Cerebellar cortex (tissue), 1 donor: ENCODE measurements at regions not wholly inside any gene's neighbourhood (a gene's known extent, or its start where the extent isn't known, plus 50 kb on each side); places are given as distances from the start of the nearest gene placed in this dataset.

Experiments
- DNase-seq: peaks from one replicate; pipeline ENCODE4 v3.0.0-alpha.2; 2015; ENCODE audit warnings: low spot score

GRCh38 chr15:45743426-45744235 lies 108.8 kb downstream of the SQOR start:
- DNase-seq, result no peak

DNA sequence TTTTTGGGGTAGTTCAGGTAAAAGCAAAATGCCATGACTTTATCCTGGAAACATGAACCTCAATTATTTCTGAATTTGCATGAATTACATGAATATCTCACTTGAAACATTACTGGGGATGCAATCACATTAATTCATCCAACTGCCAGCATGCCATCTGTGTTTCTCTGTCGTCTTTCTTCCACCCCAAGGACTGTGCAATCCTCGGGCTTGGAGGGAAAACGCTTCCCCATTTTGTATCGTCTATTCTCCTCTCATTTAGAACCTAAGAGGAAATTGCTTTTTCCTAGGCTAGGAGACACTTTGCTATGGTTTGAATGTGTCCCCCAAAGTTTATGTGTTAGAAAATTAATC lies 109.4 kb downstream of the SQOR start:
- no peak for DNase-seq

GRCh38 chr15:45747426-45747825 lies 112.6 kb downstream of the SQOR start:
- no peak for DNase-seq

DNA sequence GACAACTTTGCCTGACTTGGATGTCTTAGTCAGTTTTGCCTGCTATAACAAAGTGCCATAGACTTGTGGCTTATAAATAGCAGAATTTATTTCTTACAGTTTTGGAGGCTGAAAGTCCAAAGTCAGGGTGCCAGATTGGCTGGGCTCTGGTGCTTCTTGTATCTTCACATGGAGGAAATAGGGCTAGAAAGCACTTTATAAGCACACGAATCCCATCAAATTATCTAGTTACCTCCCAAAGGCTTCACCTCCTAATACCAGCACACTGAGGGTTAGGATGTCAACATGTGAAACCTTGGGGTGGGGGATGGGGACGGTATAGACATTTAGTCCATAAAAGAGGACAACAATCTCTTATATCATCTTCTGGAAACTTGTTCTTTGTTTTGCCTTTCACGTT lies 116.8 kb downstream of the SQOR start:
- no peak for DNase-seq

GRCh38 chr15:45759936-45760335 lies 125.1 kb downstream of the SQOR start:
- no peak for DNase-seq

DNA sequence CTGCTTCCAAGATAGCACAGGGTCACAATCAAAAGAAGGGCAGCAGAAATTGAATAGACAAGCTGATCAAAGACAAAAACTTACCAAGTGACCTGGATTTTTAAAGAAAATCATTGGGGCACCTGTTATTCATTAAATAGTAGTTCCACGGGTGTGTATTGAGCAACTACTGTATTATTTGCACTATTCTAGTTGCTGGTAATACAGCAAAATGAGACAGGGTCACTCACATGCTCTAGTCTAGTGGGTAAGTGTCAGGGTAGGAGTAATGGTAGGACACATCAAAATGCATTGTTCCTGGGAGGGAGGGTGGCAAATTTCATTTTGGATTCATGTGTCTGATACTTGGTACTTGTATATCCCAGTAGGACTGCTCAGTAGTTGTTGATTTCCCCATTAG lies 127.9 kb downstream of the SQOR start:
- DNase-seq, result no peak

DNA sequence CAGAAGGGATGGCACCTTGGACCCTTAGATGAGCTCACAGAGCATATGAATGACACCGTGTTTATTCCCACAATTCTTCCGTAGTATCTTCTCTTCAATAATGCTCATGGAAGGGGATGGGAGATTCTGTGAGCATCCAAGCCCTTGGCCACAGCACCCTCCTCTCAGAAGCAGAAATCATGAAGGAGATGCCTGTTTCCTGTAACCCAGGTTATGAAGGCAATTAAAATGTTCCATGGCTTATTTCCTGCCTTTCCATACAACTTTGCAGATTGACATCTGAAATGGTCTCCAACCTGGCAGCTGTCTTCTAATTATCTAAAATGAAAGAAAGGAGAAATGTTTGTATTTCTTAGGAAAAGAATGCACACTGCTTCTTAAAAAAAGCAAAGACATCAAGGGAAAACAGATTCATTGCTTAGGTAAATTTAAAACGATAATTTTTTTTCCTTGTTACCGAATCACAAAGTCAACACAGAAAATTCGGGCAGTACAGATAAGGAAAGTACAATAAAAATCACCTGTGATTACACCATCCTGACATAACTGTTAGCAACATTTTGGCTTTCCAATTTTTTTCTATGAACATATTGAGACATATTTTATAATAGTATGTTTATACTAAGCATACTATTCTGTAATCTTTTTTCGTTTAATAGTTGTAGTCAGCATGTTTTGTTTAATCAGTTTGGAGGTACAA lies 128.5 kb downstream of the SQOR start:
- DNase-seq, result no peak

DNA sequence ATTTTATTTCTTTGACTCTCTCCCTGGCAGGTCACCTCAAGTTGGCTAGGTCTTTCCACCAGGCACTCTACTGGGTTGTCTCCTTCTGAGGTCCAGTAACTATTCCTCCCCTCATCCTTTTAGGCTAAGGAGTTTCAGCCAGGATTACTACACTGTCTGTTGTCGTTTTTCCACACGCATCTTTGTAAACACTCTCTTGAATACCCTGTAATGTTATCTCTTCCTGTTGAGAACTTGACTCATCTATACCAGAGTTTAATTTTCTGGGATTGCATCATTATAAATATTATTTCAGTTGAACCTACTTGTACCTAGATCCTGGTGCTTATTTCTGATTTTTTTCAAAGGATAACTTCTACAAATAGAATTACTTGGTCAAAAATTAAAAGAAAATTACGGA lies 138.3 kb downstream of the SQOR start:
- no peak for DNase-seq

GRCh38 chr15:45776772-45777171 lies 141.9 kb downstream of the SQOR start:
- DNase-seq, result no peak

DNA sequence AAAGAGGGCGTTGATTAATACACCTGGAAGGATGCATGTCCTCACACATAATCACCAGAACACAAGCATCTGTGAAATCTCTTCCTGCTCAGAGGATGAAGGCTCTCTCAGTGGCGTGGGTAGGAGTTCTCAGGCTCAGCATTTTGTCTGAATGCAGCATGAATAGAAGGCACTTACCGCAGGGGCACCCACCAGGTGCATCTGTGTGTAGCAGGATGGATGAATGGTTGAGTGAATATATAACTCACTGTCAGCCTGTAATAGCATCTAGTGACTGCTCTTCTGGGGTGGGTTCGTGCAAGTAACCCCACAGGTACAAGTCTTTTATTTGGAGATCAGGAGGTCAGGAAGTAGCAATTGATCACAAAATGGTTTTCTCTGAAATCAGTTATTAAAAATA lies 143.0 kb downstream of the SQOR start:
- no peak for DNase-seq

- no peak for DNase-seq
Observed at GRCh38 chr15:45780352-45780751, 145.5 kb downstream of the SQOR start.

DNA sequence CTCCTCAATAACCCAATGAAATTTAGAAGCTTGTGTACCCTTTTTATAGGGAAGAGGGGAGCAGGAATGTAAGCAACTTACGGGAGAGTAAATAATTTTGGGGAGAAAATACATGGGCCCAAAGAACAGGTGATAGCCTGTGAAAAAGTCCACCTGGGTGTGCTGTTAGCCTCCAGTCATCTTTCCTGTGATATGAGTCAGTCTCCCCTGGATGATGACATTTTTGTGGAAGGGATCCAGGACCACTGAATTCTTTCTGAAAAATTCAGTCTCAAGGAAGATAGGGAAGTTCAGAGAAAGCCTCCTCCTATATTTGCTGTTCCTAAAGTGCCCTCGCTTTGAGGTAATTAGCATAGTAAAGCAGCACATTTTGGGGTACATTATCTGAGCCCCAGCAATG lies 149.8 kb downstream of the SQOR start:
- DNase-seq, result no peak

- DNase-seq, result no peak
Observed at GRCh38 chr15:45785897-45786296, 151.1 kb downstream of the SQOR start.

DNA sequence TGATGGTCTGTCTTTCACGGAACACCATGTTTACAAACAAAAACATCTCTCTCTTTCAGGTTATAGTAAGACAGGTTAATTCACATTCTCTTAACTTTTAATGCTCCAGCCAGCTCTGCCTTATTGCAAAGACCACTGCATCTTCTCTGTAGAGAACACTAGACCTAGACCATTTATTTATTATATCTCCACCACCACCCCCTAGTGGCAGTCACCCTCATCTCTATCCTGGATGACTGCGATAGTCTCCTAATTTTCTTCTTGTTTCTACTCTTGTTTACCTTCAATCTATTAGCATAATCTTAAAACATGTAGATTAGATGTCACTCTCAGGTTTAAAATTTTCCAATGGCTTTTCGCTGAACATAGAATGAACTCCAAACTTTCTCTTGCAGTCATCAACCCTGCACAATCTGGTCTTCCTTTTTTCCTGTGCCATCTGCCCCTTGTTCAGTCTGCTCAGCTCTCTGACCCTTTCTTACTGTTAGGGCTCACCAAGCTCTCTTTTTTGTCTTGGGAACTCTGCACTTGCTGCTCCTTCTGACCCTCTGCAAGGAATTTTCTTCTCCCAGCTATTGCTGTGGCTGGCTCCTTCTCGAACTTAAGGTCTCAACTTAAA lies 155.6 kb downstream of the SQOR start:
- DNase-seq, result peak; percentile 13

DNA sequence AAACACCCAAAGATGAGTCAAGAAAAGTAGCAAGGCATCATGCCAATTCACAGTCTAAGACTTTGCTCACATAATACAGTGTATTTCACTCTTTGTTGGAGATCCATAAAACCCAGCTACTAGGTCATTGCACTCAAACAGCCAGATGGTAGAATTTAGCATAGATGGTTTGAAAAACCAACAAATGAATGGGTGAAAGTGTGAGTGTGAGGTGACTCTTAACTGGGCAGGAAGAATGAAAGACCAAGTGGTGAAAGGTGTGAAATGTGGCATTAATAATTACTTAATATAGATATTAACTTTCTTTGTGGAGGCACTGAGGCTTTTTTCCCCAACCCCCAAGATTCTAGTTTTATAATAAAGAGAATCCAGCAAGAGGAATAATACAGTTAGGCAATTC lies 159.5 kb downstream of the SQOR start:
- no peak for DNase-seq

DNA sequence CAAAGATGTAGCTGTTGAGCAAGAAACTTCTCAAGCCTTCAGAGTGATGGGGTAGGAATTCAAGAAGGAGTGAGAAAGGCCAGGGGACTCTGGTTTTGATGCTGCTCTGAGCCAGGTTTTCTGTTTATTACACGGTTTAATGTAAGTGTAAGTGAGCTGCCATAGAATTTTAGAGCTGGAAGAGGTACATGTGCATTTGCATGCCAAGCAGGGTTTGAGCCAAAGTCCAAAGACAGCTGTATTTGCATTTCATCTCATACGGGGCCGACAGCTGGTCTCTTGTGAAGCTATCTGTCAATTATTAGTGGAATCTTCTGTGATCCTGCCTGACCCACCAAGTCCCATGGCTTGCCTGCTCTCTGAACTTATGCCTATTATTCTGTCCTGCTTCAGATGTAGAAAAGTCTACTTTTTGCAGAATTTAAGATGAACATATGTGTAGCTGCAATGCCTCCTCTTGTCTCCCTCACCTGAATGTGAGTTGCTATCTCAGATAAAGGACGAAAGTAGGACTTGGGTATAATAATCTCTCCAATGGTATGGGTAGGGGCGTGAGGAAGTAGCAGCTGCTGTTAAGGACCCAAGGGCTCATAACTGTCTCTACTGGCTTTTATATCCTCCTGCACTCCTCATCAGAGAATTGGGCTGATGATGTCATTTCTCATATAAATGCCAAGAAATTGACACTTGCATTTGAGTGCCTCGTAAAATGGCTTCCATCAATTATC lies 160.0 kb downstream of the SQOR start:
- DNase-seq, result no peak

DNA sequence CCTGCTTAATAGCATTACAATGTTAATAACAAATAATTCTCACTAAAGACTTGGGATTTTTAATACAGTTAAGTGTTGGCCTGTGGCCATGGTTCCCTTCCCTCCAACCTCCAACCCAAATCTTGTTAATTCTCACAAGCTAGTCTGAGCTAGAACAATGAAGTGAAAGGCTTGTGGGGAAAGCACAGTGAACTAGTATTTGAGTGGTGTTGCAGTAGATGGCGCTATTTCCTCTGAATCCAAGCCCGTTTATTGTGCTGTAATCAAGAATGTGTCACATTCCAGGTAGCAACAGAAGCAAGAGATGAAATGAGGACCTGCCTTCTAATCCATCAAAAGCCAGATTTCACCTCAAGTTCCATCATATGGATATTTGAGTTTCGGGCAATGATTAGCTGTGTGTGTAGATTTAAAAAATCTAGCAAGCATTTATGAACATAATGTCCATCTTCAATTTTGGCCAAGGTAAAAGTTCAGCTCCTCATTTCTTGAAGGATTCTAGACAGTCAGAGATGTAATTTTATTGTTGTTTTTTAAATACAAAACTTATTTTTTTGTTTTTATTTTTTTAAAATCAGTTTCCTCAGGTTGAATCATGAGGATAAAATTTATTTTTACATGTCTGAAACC lies 160.7 kb downstream of the SQOR start:
- DNase-seq, result peak; percentile 86

- no peak for DNase-seq
Observed at GRCh38 chr15:45796433-45796832, 161.6 kb downstream of the SQOR start.

GRCh38 chr15:45799508-45799907 lies 164.7 kb downstream of the SQOR start:
- DNase-seq, result no peak

- no peak for DNase-seq
Observed at GRCh38 chr15:45801543-45801942, 166.7 kb downstream of the SQOR start.

GRCh38 chr15:45802140-45802539 lies 167.3 kb downstream of the SQOR start:
- DNase-seq, result no peak

GRCh38 chr15:45804028-45804427 lies 169.2 kb downstream of the SQOR start:
- DNase-seq, result no peak
